Endodermal cell (in vitro differentiated cells): ENCODE measurements at regions not wholly inside any gene's neighbourhood (a gene's known extent, or its start where the extent isn't known, plus 50 kb on each side); places are given as distances from the start of the nearest gene placed in this dataset.

ENCODE experiments used
- DNase-seq: peaks from one replicate; pipeline ENCODE4 v3.0.0-alpha.2; 2017
- H3K27ac ChIP-seq: 2 replicates; pipeline ENCODE4 v1.5.1; 2013; ENCODE audit warnings: mild to moderate bottlenecking, low read depth, low read length, moderate library complexity
- H3K27me3 ChIP-seq: 2 replicates; pipeline ENCODE4 v1.6.1; 2013; ENCODE audit warnings: mild to moderate bottlenecking, low read length, moderate library complexity; ENCODE audit not compliant: insufficient read depth, control insufficient read depth, poor library complexity, severe bottlenecking
- H3K36me3 ChIP-seq: 2 replicates; pipeline ENCODE4 v1.7.0; 2013; ENCODE audit warnings: mild to moderate bottlenecking, low read length, moderate library complexity; ENCODE audit not compliant: control insufficient read depth, insufficient read depth
- H3K4me1 ChIP-seq: one replicate; pipeline ENCODE4 v1.7.0; 2013; ENCODE audit warnings: low read length; ENCODE audit not compliant: control insufficient read depth, insufficient read depth
- H3K4me3 ChIP-seq: 2 replicates; pipeline ENCODE4 v1.5.1; 2013; ENCODE audit warnings: mild to moderate bottlenecking, low read length, moderate library complexity
- H3K9ac ChIP-seq: 2 replicates; pipeline ENCODE4 v1.6.1; 2013; ENCODE audit warnings: mild to moderate bottlenecking, low read length, moderate library complexity; ENCODE audit not compliant: poor library complexity, severe bottlenecking; ENCODE audit errors: extremely low read depth
- H3K9me3 ChIP-seq: 2 replicates; pipeline ENCODE4 v1.6.1; 2013; ENCODE audit warnings: mild to moderate bottlenecking, low read length, moderate library complexity; ENCODE audit not compliant: control insufficient read depth
- H3K27ac Mint-ChIP-seq: 2 replicates; pipeline ENCODE4 v1.8.0; 2020; ENCODE audit warnings: mixed read lengths
- H3K27me3 Mint-ChIP-seq: 2 replicates; pipeline ENCODE4 v1.8.0; 2021; ENCODE audit warnings: mild to moderate bottlenecking, mixed read lengths; ENCODE audit not compliant: insufficient read depth
- H3K36me3 Mint-ChIP-seq: 2 replicates; pipeline ENCODE4 v1.8.0; 2020; ENCODE audit warnings: low read depth, mixed read lengths
- H3K4me1 Mint-ChIP-seq: 2 replicates; pipeline ENCODE4 v1.8.0; 2020; ENCODE audit warnings: mixed read lengths
- H3K4me3 Mint-ChIP-seq: 2 replicates; pipeline ENCODE4 v1.8.0; 2020; ENCODE audit warnings: mild to moderate bottlenecking, moderate library complexity, mixed read lengths
- H3K9me3 Mint-ChIP-seq: 2 replicates; pipeline ENCODE4 v1.8.0; 2020; ENCODE audit warnings: mild to moderate bottlenecking, mixed read lengths
- WGBS, 2 experiments: methylation state at CpG; one replicate each; pipeline versions ENCODE4 v1.1.5 to v1.1.7; 2013; ENCODE audit warnings: missing lambda C conversion rate in 2 of 2, mixed read lengths in 1 of 2; ENCODE audit not compliant: insufficient coverage in 1 of 2, insufficient read length in 1 of 2; 5-methylcytosine and 5-hydroxymethylcytosine counted together
- TF ChIP-seq, protein P1 (sequence below): fragments of 200-600 bp; sonication (generic); conservative IDR thresholded peaks from 2 replicates; pipeline ENCODE4 v1.5.0; 2021; ENCODE audit warnings: antibody characterized with exemption, mild to moderate bottlenecking

DNA sequence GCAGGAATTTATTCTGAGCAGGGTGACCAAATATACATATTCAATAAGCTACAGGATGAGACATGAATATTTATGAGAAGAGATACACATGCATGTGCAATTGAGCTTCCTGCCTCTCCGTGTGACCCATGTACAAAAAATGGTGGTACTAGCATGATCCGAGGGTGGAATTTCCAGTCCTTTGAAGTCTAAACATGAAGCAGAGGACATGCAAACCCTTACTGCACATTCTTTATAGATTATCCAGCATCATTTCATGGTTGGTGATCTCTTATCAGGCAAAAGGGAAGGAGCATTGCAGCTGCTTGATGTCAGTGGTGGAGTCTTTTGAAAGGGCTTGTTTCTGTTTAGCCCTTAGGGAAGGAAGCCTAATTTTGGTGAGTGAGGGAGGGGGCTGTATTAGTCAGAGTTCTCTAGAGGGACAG lies 448.6 kb downstream of the SETD4 start:
- no peak overlapping the region for H3K4me3 ChIP-seq
- H3K36me3 ChIP-seq = no peaks in the 10 kb centered on the region
- no peaks in the 10 kb centered on the region for H3K4me1 Mint-ChIP-seq
- no peaks in the 10 kb centered on the region for H3K27me3 ChIP-seq
- no peak for DNase-seq
- TF ChIP-seq, protein P1, sequence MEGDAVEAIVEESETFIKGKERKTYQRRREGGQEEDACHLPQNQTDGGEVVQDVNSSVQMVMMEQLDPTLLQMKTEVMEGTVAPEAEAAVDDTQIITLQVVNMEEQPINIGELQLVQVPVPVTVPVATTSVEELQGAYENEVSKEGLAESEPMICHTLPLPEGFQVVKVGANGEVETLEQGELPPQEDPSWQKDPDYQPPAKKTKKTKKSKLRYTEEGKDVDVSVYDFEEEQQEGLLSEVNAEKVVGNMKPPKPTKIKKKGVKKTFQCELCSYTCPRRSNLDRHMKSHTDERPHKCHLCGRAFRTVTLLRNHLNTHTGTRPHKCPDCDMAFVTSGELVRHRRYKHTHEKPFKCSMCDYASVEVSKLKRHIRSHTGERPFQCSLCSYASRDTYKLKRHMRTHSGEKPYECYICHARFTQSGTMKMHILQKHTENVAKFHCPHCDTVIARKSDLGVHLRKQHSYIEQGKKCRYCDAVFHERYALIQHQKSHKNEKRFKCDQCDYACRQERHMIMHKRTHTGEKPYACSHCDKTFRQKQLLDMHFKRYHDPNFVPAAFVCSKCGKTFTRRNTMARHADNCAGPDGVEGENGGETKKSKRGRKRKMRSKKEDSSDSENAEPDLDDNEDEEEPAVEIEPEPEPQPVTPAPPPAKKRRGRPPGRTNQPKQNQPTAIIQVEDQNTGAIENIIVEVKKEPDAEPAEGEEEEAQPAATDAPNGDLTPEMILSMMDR = no peak
- no peak overlapping the region for H3K27ac Mint-ChIP-seq
- H3K9me3 ChIP-seq = no peaks in the 10 kb centered on the region
- peaks cover 3% of the 10 kb centered on the region for H3K9me3 Mint-ChIP-seq
- no peaks in the 10 kb centered on the region for H3K4me1 ChIP-seq
- WGBS, 2 experiments = 100% methylated on average over 2 of the region's 2 CpGs
- H3K27ac ChIP-seq = no peak overlapping the region
- H3K9ac ChIP-seq = no peak overlapping the region
- no peaks in the 10 kb centered on the region for H3K36me3 Mint-ChIP-seq
- H3K27me3 Mint-ChIP-seq = no peaks in the 10 kb centered on the region
- H3K4me3 Mint-ChIP-seq = no peak overlapping the region

DNA sequence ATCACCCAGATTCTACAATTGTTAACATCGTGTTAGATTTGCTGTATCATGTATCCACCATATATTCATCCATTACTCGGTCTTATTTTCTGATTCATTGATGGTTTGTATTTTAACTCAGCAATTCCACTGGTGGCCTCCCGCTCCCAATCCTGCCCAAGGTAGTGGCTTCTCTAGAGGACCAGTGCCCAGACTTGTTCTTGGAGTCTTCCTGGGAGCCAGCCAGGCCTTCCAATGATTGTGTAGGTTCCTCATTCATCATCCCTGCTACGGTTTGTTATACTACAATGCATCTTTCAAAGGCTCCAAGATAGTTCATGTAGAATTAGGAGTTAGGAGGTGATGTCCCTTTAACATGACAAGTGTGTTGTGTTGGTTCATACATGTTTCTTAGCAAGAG lies 451.1 kb downstream of the SETD4 start:
- no peaks in the 10 kb centered on the region for H3K27me3 Mint-ChIP-seq
- no peaks in the 10 kb centered on the region for H3K36me3 ChIP-seq
- TF ChIP-seq, protein P1 = no peak
- peaks cover 3% of the 10 kb centered on the region for H3K9me3 Mint-ChIP-seq
- no peak overlapping the region for H3K4me3 ChIP-seq
- WGBS, 2 experiments = 65 to 84% methylated on average over 2 to 4 of the region's 4 CpGs
- no peak overlapping the region for H3K27ac Mint-ChIP-seq
- no peaks in the 10 kb centered on the region for H3K4me1 ChIP-seq
- no peaks in the 10 kb centered on the region for H3K36me3 Mint-ChIP-seq
- no peak overlapping the region for H3K4me3 Mint-ChIP-seq
- DNase-seq = no peak
- H3K9ac ChIP-seq = no peak overlapping the region
- no peak overlapping the region for H3K27ac ChIP-seq
- no peaks in the 10 kb centered on the region for H3K27me3 ChIP-seq
- no peaks in the 10 kb centered on the region for H3K4me1 Mint-ChIP-seq
- no peaks in the 10 kb centered on the region for H3K9me3 ChIP-seq

DNA sequence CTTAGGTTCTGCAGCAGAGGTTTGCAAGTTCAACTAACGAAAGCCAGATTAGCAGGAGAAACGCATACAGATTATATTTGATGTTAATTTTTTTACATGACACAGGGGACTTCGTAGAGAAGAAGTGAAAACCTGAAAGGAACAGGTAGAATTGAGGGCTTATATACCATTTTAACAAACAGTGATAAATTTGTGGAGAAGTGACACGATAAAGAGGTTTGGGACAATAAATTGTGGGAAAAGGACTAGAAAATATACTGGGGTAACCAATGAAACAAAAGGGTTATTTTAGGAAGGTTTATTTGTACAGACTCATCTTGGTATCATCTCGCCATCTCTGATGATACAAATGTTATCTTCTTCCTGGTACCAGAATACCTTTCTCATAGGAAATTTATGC lies 452.9 kb downstream of the SETD4 start:
- Histone ChIP-seq H3K27ac (no peak overlapping the region), H3K9ac (no peak overlapping the region), H3K4me3 (no peak overlapping the region), H3K4me1 (no peaks in the 10 kb centered on the region), H3K36me3 (no peaks in the 10 kb centered on the region), H3K27me3 (no peaks in the 10 kb centered on the region), H3K9me3 (no peaks in the 10 kb centered on the region)
- peaks cover 3% of the 10 kb centered on the region for H3K9me3 Mint-ChIP-seq
- no peaks in the 10 kb centered on the region for H3K27me3 Mint-ChIP-seq
- no peaks in the 10 kb centered on the region for H3K4me1 Mint-ChIP-seq
- no peak for DNase-seq
- H3K4me3 Mint-ChIP-seq = no peak overlapping the region
- no peak overlapping the region for H3K27ac Mint-ChIP-seq
- no peaks in the 10 kb centered on the region for H3K36me3 Mint-ChIP-seq
- TF ChIP-seq, protein P1 = no peak
- 88 to 93% methylated on average over 3 to 5 of the region's 5 CpGs for WGBS, 2 experiments
